Endothelial cell of umbilical vein (primary cell): ENCODE measurements at regions not wholly inside any gene's neighbourhood (a gene's known extent, or its start where the extent isn't known, plus 50 kb on each side); places are given as distances from the start of the nearest gene placed in this dataset.

Experiments used
- BruUV-seq: library from RNA; stranded (reverse); fragments of 400-500 nt; replicated peaks from 2 replicates; lab custom pipeline; 2021; lab: Mats Ljungman, UMichigan
- CTCF ChIA-PET: fragments of 300-600, 350-600 bp; sonication (Branson Sonifier 250); formaldehyde crosslinking; loops from one replicate; lab custom pipeline; 2021; ENCODE audit warnings: antibody characterized with exemption, inconsistent platforms; lab: Charles Lee
- POLR2A ChIA-PET: fragments of 300-600, 350-600 bp; sonication (Branson Sonifier 250); formaldehyde crosslinking; loops from one replicate; lab custom pipeline; 2021; ENCODE audit warnings: antibody characterized with exemption, inconsistent platforms; lab: Charles Lee
- DNase-seq: peaks from one replicate; pipeline ENCODE4 v3.0.0-alpha.2; 2011; ENCODE audit warnings: low read depth, low spot score
- FAIRE-seq: peaks from 2 replicates; lab custom pipeline; 2011; peaks lifted over from hg19 to GRCh38; lab: Jason Lieb, UNC
- H2AFZ ChIP-seq: 2 replicates; pipeline ENCODE4 v1.6.0; 2012; ENCODE audit warnings: low read depth, low read length, control low read depth, inconsistent platforms
- H3K27ac ChIP-seq: 2 replicates; pipeline ENCODE4 v1.5.1; 2011; ENCODE audit warnings: low read depth, mild to moderate bottlenecking, control low read depth, low read length, moderate library complexity; ENCODE audit not compliant: insufficient read depth
- H3K27me3 ChIP-seq, 2 experiments: 2 replicates each; pipeline versions ENCODE4 v1.6.0 to v1.6.1; 2011; ENCODE audit warnings: low read length in 2 of 2, mixed read lengths in 1 of 2; ENCODE audit not compliant: control insufficient read depth in 2 of 2, insufficient read depth in 2 of 2
- H3K36me3 ChIP-seq, 2 experiments: 2 replicates in 1 of 2; 3 replicates in 1 of 2; pipeline ENCODE4 v1.5.1; 2011; ENCODE audit warnings: low read length in 2 of 2, mild to moderate bottlenecking in 1 of 2, moderate library complexity in 1 of 2; ENCODE audit not compliant: control insufficient read depth in 2 of 2, insufficient read depth in 2 of 2; ENCODE audit errors: extremely low read depth in 1 of 2
- H3K4me1 ChIP-seq: 3 replicates; pipeline ENCODE4 v1.5.1; 2011; ENCODE audit warnings: mild to moderate bottlenecking, low read length; ENCODE audit not compliant: control insufficient read depth, insufficient read depth; ENCODE audit errors: extremely low read depth
- H3K4me2 ChIP-seq: 2 replicates; pipeline ENCODE4 v1.6.1; 2011; ENCODE audit warnings: low read length, control low read depth, mixed read lengths; ENCODE audit not compliant: insufficient read depth
- H3K4me3 ChIP-seq, 3 experiments: fragments of 200-600 bp in 1 of 3; sonication (generic), shearing (Covaris generic) in 1 of 3; replicated peaks in 1 of 3; 2 replicates each; pipeline ENCODE4 v1.5.1; 2011 to 2016; ENCODE audit warnings: control low read depth in 3 of 3, low read length in 3 of 3, mild to moderate bottlenecking in 2 of 3, inconsistent platforms in 1 of 3, low read depth in 1 of 3, moderate library complexity in 1 of 3; ENCODE audit not compliant: insufficient read depth in 1 of 3
- H3K79me2 ChIP-seq: 2 replicates; pipeline ENCODE4 v1.6.0; 2012; ENCODE audit warnings: low read length, inconsistent platforms; ENCODE audit not compliant: control insufficient read depth, insufficient read depth
- H3K9ac ChIP-seq: replicated peaks from 2 replicates; pipeline ENCODE3; 2011; ENCODE audit warnings: low read length, control low read depth; ENCODE audit not compliant: insufficient read depth; ENCODE audit errors: extremely low read depth
- H3K9me1 ChIP-seq: replicated peaks from 3 replicates; pipeline ENCODE4 v1.6.0; 2011; ENCODE audit warnings: mild to moderate bottlenecking, low read length; ENCODE audit not compliant: control insufficient read depth, insufficient read depth; ENCODE audit errors: extremely low read depth
- H3K9me3 ChIP-seq: replicated peaks from 2 replicates; pipeline ENCODE4 v1.5.1; 2012; ENCODE audit warnings: low read length, inconsistent platforms; ENCODE audit not compliant: control insufficient read depth, insufficient read depth
- H4K20me1 ChIP-seq: replicated peaks from 2 replicates; pipeline ENCODE3; 2011; ENCODE audit warnings: mild to moderate bottlenecking, low read length; ENCODE audit not compliant: control insufficient read depth, insufficient read depth; ENCODE audit errors: extremely low read depth
- CTCF ChIP-seq, 2 donors: IDR thresholded peaks; 1 replicate in 1 of 2; 2 replicates in 1 of 2; pipeline ENCODE4 v1.5.1; 2011; ENCODE audit warnings: low read length in 2 of 2, mild to moderate bottlenecking in 2 of 2, moderate library complexity in 2 of 2, control low read depth in 1 of 2, inconsistent platforms in 1 of 2, low read depth in 1 of 2; ENCODE audit not compliant: insufficient read depth in 1 of 2; ENCODE audit errors: extremely low read depth in 1 of 2
- EZH2 ChIP-seq: IDR thresholded peaks from 2 replicates; pipeline ENCODE4 v1.6.1; 2012; ENCODE audit warnings: borderline replicate concordance, low read depth, mild to moderate bottlenecking, moderate library complexity, low read length, inconsistent platforms; ENCODE audit not compliant: severe bottlenecking
- FOS ChIP-seq: IDR thresholded peaks from 2 replicates; pipeline ENCODE4 v1.6.1; 2011; ENCODE audit warnings: mild to moderate bottlenecking, low read length, moderate library complexity, borderline replicate concordance; ENCODE audit not compliant: insufficient read depth
- GATA2 ChIP-seq: IDR thresholded peaks from 2 replicates; pipeline ENCODE4 v1.7.0; 2011; ENCODE audit warnings: low read depth, mild to moderate bottlenecking, moderate library complexity, mixed read lengths, low read length; ENCODE audit not compliant: insufficient read length, insufficient read depth
- MYC ChIP-seq: IDR thresholded peaks from one replicate; pipeline ENCODE4 v1.6.1; 2011; ENCODE audit warnings: mild to moderate bottlenecking, low read depth, low read length
- POLR2A ChIP-seq: IDR thresholded peaks from 2 replicates; pipeline ENCODE4 v1.6.1; 2012; ENCODE audit warnings: low read depth, mild to moderate bottlenecking, control low read depth, low read length
- POLR2AphosphoS5 ChIP-seq: IDR thresholded peaks from 2 replicates; pipeline ENCODE4 v1.6.1; 2012; ENCODE audit warnings: low read depth, mild to moderate bottlenecking, control low read depth, low read length, moderate library complexity; ENCODE audit not compliant: insufficient read depth
- dilution Hi-C: fragments of 300-500 bp; cut with MboI; formaldehyde crosslinking; loops from one replicate; pipeline ENCODE4 v1.15.0; 2019; ENCODE audit warnings: low sequenced_read_pairs; ENCODE audit not compliant: extremely low pct_ligation_motif_present
- intact Hi-C: fragments of 100-400 bp; cut with micrococcal nuclease; formaldehyde crosslinking; loops from one replicate; pipeline ENCODE4 v1.10.0; 2022
- TF ChIP-seq, protein P1 (sequence below): IDR thresholded peaks from 2 replicates; pipeline ENCODE4 v1.6.1; 2011; ENCODE audit not compliant: insufficient read depth, insufficient read length

- CTCF ChIA-PET: interaction anchor here (0.9 kb wide), 1 partner anchor 13 kb away, joined by 3 read pairs; no protein-coding TSS in a partner anchor
- no peaks in the 10 kb centered on the region for H3K79me2 ChIP-seq
- dilution Hi-C loops: no loop called here
- H3K27ac ChIP-seq: no peak overlapping the region
- H3K9ac ChIP-seq: no peak overlapping the region
- DNase-seq (no peak), FAIRE-seq (no peak)
- no peaks in the 10 kb centered on the region for H3K36me3 ChIP-seq
- H3K4me3 ChIP-seq: no peak overlapping the region
- H3K27me3 ChIP-seq: no peaks in the 10 kb centered on the region
- no peaks in the 10 kb centered on the region for H3K4me1 ChIP-seq
- no TSS peak for BruUV-seq
- no peak overlapping the region for H3K4me2 ChIP-seq
- H2AFZ ChIP-seq: no peak overlapping the region
- no peaks in the 10 kb centered on the region for H3K9me1 ChIP-seq
- H4K20me1 ChIP-seq: no peaks in the 10 kb centered on the region
- TF ChIP-seq POLR2A (no peak), MYC (no peak), GATA2 (no peak), POLR2AphosphoS5 (no peak), CTCF (IDR thresholded peaks at IDR 0.05; ENCODE audit: extremely low read depth in 1 of 2, insufficient read depth in 1 of 2, low read depth in 1 of 2, low read length in 2 of 2) (no peak), FOS (no peak), EZH2 (no peak)
- TF ChIP-seq, protein P1, sequence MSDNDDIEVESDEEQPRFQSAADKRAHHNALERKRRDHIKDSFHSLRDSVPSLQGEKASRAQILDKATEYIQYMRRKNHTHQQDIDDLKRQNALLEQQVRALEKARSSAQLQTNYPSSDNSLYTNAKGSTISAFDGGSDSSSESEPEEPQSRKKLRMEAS: no peak
- no peaks in the 10 kb centered on the region for H3K9me3 ChIP-seq
- POLR2A ChIA-PET: no interaction called here
- intact Hi-C loops: no loop called here
Measured at GRCh38 chr10:88108115-88108610, 244.7 kb downstream of the PTEN start.
